Nephron progenitor cell (in vitro differentiated cells): ENCODE measurements at regions not wholly inside any gene's neighbourhood (a gene's known extent, or its start where the extent isn't known, plus 50 kb on each side); places are given as distances from the start of the nearest gene placed in this dataset.

ENCODE experiments used
- DNase-seq: peaks from one replicate; pipeline ENCODE4 v3.0.0; 2021
- H3K27ac Mint-ChIP-seq: 2 replicates; pipeline ENCODE4 v1.8.0; 2021; ENCODE audit warnings: mild to moderate bottlenecking, moderate library complexity, mixed read lengths
- H3K27me3 Mint-ChIP-seq: 2 replicates; pipeline ENCODE4 v1.8.0; 2021; ENCODE audit warnings: mild to moderate bottlenecking, low read depth, mixed read lengths; ENCODE audit not compliant: poor library complexity
- H3K36me3 Mint-ChIP-seq: 2 replicates; pipeline ENCODE4 v1.8.0; 2021; ENCODE audit warnings: low read depth, mixed read lengths
- H3K4me1 Mint-ChIP-seq: 2 replicates; pipeline ENCODE4 v1.8.0; 2021; ENCODE audit warnings: mixed read lengths
- H3K4me3 Mint-ChIP-seq: 2 replicates; pipeline ENCODE4 v1.8.0; 2021; ENCODE audit warnings: mild to moderate bottlenecking, moderate library complexity, mixed read lengths
- H3K9me3 Mint-ChIP-seq: 2 replicates; pipeline ENCODE4 v1.8.0; 2021; ENCODE audit warnings: mild to moderate bottlenecking, moderate library complexity, mixed read lengths
- TF ChIP-seq, protein P1 (sequence below): fragments of 200-600 bp; sonication (generic); IDR thresholded peaks from 2 replicates; pipeline ENCODE4 v1.5.0; 2021; ENCODE audit warnings: antibody characterized with exemption

- H3K4me1 Mint-ChIP-seq: peaks cover 18% of the 10 kb centered on the region
- H3K27me3 Mint-ChIP-seq: peaks cover 4% of the 10 kb centered on the region
- no peaks in the 10 kb centered on the region for H3K36me3 Mint-ChIP-seq
- H3K9me3 Mint-ChIP-seq: peaks cover 17% of the 10 kb centered on the region
- H3K4me3 Mint-ChIP-seq: no peak overlapping the region
- H3K27ac Mint-ChIP-seq: no peak overlapping the region
- TF ChIP-seq, protein P1, sequence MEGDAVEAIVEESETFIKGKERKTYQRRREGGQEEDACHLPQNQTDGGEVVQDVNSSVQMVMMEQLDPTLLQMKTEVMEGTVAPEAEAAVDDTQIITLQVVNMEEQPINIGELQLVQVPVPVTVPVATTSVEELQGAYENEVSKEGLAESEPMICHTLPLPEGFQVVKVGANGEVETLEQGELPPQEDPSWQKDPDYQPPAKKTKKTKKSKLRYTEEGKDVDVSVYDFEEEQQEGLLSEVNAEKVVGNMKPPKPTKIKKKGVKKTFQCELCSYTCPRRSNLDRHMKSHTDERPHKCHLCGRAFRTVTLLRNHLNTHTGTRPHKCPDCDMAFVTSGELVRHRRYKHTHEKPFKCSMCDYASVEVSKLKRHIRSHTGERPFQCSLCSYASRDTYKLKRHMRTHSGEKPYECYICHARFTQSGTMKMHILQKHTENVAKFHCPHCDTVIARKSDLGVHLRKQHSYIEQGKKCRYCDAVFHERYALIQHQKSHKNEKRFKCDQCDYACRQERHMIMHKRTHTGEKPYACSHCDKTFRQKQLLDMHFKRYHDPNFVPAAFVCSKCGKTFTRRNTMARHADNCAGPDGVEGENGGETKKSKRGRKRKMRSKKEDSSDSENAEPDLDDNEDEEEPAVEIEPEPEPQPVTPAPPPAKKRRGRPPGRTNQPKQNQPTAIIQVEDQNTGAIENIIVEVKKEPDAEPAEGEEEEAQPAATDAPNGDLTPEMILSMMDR: no peak
- DNase-seq: no peak
These were observed 506.1 kb upstream of the DCC start for GRCh38 chr18:51833850-51834249.

GRCh38 chr18:51848702-51849101 lies 491.3 kb upstream of the DCC start:
- H3K4me1 Mint-ChIP-seq: peaks cover 18% of the 10 kb centered on the region
- H3K9me3 Mint-ChIP-seq: peaks cover 38% of the 10 kb centered on the region
- no peak overlapping the region for H3K4me3 Mint-ChIP-seq
- H3K27ac Mint-ChIP-seq: no peak overlapping the region
- no peak for DNase-seq
- no peaks in the 10 kb centered on the region for H3K27me3 Mint-ChIP-seq
- no peaks in the 10 kb centered on the region for H3K36me3 Mint-ChIP-seq
- TF ChIP-seq, protein P1: no peak

GRCh38 chr18:51852681-51853080 lies 487.3 kb upstream of the DCC start:
- H3K27ac Mint-ChIP-seq: peak overlapping the region; percentile 8
- TF ChIP-seq, protein P1: no peak
- DNase-seq: no peak
- no peaks in the 10 kb centered on the region for H3K36me3 Mint-ChIP-seq
- H3K9me3 Mint-ChIP-seq: peaks cover 20% of the 10 kb centered on the region
- H3K4me1 Mint-ChIP-seq: peaks cover 22% of the 10 kb centered on the region
- H3K27me3 Mint-ChIP-seq: no peaks in the 10 kb centered on the region
- no peak overlapping the region for H3K4me3 Mint-ChIP-seq

- peaks cover 2% of the 10 kb centered on the region for H3K9me3 Mint-ChIP-seq
- no peaks in the 10 kb centered on the region for H3K27me3 Mint-ChIP-seq
- no peak overlapping the region for H3K27ac Mint-ChIP-seq
- H3K4me1 Mint-ChIP-seq: peaks cover 16% of the 10 kb centered on the region
- H3K4me3 Mint-ChIP-seq: no peak overlapping the region
- TF ChIP-seq, protein P1: no peak
- H3K36me3 Mint-ChIP-seq: no peaks in the 10 kb centered on the region
- no peak for DNase-seq
These were observed 482.0 kb upstream of the DCC start for GRCh38 chr18:51857989-51858388.

- H3K27ac Mint-ChIP-seq: no peak overlapping the region
- DNase-seq: no peak
- H3K4me3 Mint-ChIP-seq: no peak overlapping the region
- TF ChIP-seq, protein P1: no peak
- no peaks in the 10 kb centered on the region for H3K36me3 Mint-ChIP-seq
- peaks cover 7% of the 10 kb centered on the region for H3K4me1 Mint-ChIP-seq
- H3K27me3 Mint-ChIP-seq: peaks cover 4% of the 10 kb centered on the region
- peaks cover 12% of the 10 kb centered on the region for H3K9me3 Mint-ChIP-seq
These were observed 479.0 kb upstream of the DCC start for GRCh38 chr18:51861046-51861445.

GRCh38 chr18:51862051-51862715 lies 477.8 kb upstream of the DCC start:
- Mint-ChIP-seq H3K27me3 (peaks cover 4% of the 10 kb centered on the region), H3K4me1 (peaks cover 7% of the 10 kb centered on the region), H3K4me3 (no peak overlapping the region), H3K36me3 (no peaks in the 10 kb centered on the region), H3K27ac (no peak overlapping the region), H3K9me3 (peaks cover 12% of the 10 kb centered on the region)
- TF ChIP-seq, protein P1: no peak
- DNase-seq: no peak
